Stomach (tissue), 8 donors: ENCODE measurements at regions not wholly inside any gene's neighbourhood (a gene's known extent, or its start where the extent isn't known, plus 50 kb on each side); places are given as distances from the start of the nearest gene placed in this dataset.
A peak's percentile ranks its signal among the peaks of the same experiment; 100 is the strongest.

Experiments
- DNase-seq, 2 donors: peaks; one replicate each; pipeline versions ENCODE4 v3.0.0 to v3.0.0-alpha.2; 2013 to 2019
- H3K27ac ChIP-seq, 5 donors: fragments of 200-600 bp in 4 of 5; sonication (generic) in 4 of 5; one replicate each; pipeline ENCODE4 v1.5.1; 2013 to 2019; ENCODE audit warnings: mild to moderate bottlenecking in 1 of 5, moderate library complexity in 1 of 5
- H3K27me3 ChIP-seq, 3 donors: fragments of 200-600 bp; sonication (generic); one replicate each; pipeline ENCODE4 v1.5.1; 2017 to 2019; ENCODE audit warnings: mixed run types in 1 of 3
- H3K36me3 ChIP-seq, 4 donors: fragments of 200-600 bp; sonication (generic); 1 replicate in 3 of 4; 2 replicates in 1 of 4; pipeline ENCODE4 v1.5.1; 2016 to 2019
- H3K4me1 ChIP-seq, 4 donors: fragments of 200-600 bp; sonication (generic); one replicate each; pipeline ENCODE4 v1.5.1; 2016 to 2019
- H3K4me3 ChIP-seq, 4 donors: fragments of 200-600 bp; sonication (generic) in 3 of 4; one replicate each; pipeline ENCODE4 v1.5.1; 2016 to 2019; ENCODE audit warnings: mild to moderate bottlenecking in 1 of 4
- H3K9me3 ChIP-seq, 4 donors: fragments of 200-600 bp; sonication (generic); one replicate each; pipeline ENCODE4 v1.5.1; 2016 to 2019
- CTCF ChIP-seq, 7 experiments: fragments of 450-650 bp in 4 of 7; fragments of 200-600 bp in 3 of 7; sonication (generic) in 3 of 7; IDR thresholded peaks; one replicate each; pipeline ENCODE4 v1.5.1; 2016 to 2019; ENCODE audit warnings: antibody characterized with exemption in 7 of 7, control low read depth in 2 of 7, mild to moderate bottlenecking in 1 of 7
- EP300 ChIP-seq: sonication (generic); formaldehyde crosslinking; IDR thresholded peaks from one replicate; pipeline ENCODE4 v1.6.1; 2017; ENCODE audit warnings: antibody characterized with exemption
- POLR2A ChIP-seq, 4 donors: fragments of 450-650 bp; IDR thresholded peaks; one replicate each; pipeline ENCODE4 v1.6.1; 2016; ENCODE audit warnings: antibody characterized with exemption in 4 of 4, control low read depth in 2 of 4, mild to moderate bottlenecking in 1 of 4, moderate library complexity in 1 of 4
- POLR2AphosphoS5 ChIP-seq, 3 donors: sonication (generic); formaldehyde crosslinking; IDR thresholded peaks; one replicate each; pipeline ENCODE4 v1.6.1; 2016; ENCODE audit warnings: antibody characterized with exemption in 3 of 3
- WGBS, 5 donors: extraction: QIAGEN DNeasy Blood & Tissue Kit in 3 of 5; methylation state at CpG; one replicate each; pipeline versions ENCODE4 v1.1.5 to v1.1.7; 2013 to 2018; 5-methylcytosine and 5-hydroxymethylcytosine counted together
- intact Hi-C: fragments of 100-400 bp; cut with DNase I; formaldehyde crosslinking; loops from one replicate; pipeline ENCODE4 v1.15.1; 2023; ENCODE audit warnings: low total_unique reads
- donor health status: healthy with polysubstance abuse.
- donor health status: Bipolar disorder and iron deficiency.
- donor health status: healthy.

GRCh38 chr12:132401982-132402381 is 72.6 kb upstream of the GALNT9 start:
- no peak for TF ChIP-seq POLR2A (IDR thresholded peaks at IDR 0.05)
- no peak for TF ChIP-seq POLR2AphosphoS5 (IDR thresholded peaks at IDR 0.05)
- no peak for TF ChIP-seq EP300
- TF ChIP-seq CTCF (IDR thresholded peaks at IDR 0.05) = no peak
- Histone ChIP-seq H3K27me3 (peaks cover 20 to 100% (median 60%) of the 10 kb centered on the region in 3 donors), H3K27ac (no peak overlapping the region), H3K4me3 (no peak overlapping the region), H3K36me3 (no peaks in the 10 kb centered on the region), H3K9me3 (no peaks in the 10 kb centered on the region), H3K4me1 (peaks cover 0 to 10% (median 2%) of the 10 kb centered on the region in 4 donors)
- WGBS, 5 donors = 67 to 100% (median 86%) methylated on average over 1 of the region's 1 CpG
- no peak for DNase-seq
- intact Hi-C loops = no loop called here

- intact Hi-C loops = no loop called here
- peak in 1 of 2 donors; percentile 55 for DNase-seq
- Histone ChIP-seq H3K4me3 (no peak overlapping the region), H3K9me3 (no peaks in the 10 kb centered on the region), H3K27ac (no peak overlapping the region), H3K36me3 (no peaks in the 10 kb centered on the region), H3K27me3 (peaks cover 21 to 100% (median 68%) of the 10 kb centered on the region in 3 donors), H3K4me1 (peaks cover 0 to 11% (median 3%) of the 10 kb centered on the region in 4 donors)
- no peak for TF ChIP-seq EP300
- TF ChIP-seq CTCF (IDR thresholded peaks at IDR 0.05) = no peak
- no peak for TF ChIP-seq POLR2AphosphoS5 (IDR thresholded peaks at IDR 0.05)
- TF ChIP-seq POLR2A (IDR thresholded peaks at IDR 0.05) = no peak
- WGBS, 5 donors = 9 to 34% (median 31%) methylated on average over 6 to 31 of the region's 31 CpGs
These were observed 70.7 kb upstream of the GALNT9 start for GRCh38 chr12:132400011-132400641.

- Histone ChIP-seq H3K4me3 (no peak overlapping the region), H3K36me3 (no peaks in the 10 kb centered on the region), H3K4me1 (peaks cover 0 to 11% (median 3%) of the 10 kb centered on the region in 4 donors), H3K27me3 (peaks cover 21 to 95% (median 60%) of the 10 kb centered on the region in 3 donors), H3K27ac (no peak overlapping the region), H3K9me3 (no peaks in the 10 kb centered on the region)
- WGBS, 5 donors = 80 to 84% (median 82%) methylated on average over 30 to 43 of the region's 43 CpGs
- TF ChIP-seq EP300 (no peak), CTCF (IDR thresholded peaks at IDR 0.05) (no peak), POLR2AphosphoS5 (IDR thresholded peaks at IDR 0.05) (no peak), POLR2A (IDR thresholded peaks at IDR 0.05) (no peak)
- intact Hi-C loops = no loop called here
- DNase-seq = no peak
These were observed 70.0 kb upstream of the GALNT9 start for GRCh38 chr12:132399092-132400010.

- intact Hi-C loops = no loop called here
- Histone ChIP-seq H3K9me3 (no peaks in the 10 kb centered on the region), H3K4me3 (no peak overlapping the region), H3K27me3 (peaks cover 21 to 94% (median 67%) of the 10 kb centered on the region in 3 donors), H3K36me3 (no peaks in the 10 kb centered on the region), H3K27ac (no peak overlapping the region), H3K4me1 (peaks cover 0 to 11% (median 3%) of the 10 kb centered on the region in 4 donors)
- DNase-seq = no peak
- TF ChIP-seq POLR2A (IDR thresholded peaks at IDR 0.05) (no peak), CTCF (IDR thresholded peaks at IDR 0.05) (no peak), POLR2AphosphoS5 (IDR thresholded peaks at IDR 0.05) (no peak), EP300 (no peak)
- WGBS, 5 donors = 56 to 77% (median 67%) methylated on average over 11 to 24 of the region's 24 CpGs
These were observed 69.1 kb upstream of the GALNT9 start for GRCh38 chr12:132398386-132398991.
